ENCODE measurements at regions not wholly inside any gene's neighbourhood (a gene's known extent, or its start where the extent isn't known, plus 50 kb on each side); places are given as distances from the start of the nearest gene placed in this dataset.

- Histone ChIP-seq H3K27me3 (replicated peaks) (peaks cover 96% of the 10 kb centered on the region), H3K4me1 (replicated peaks) (no peaks in the 10 kb centered on the region), H3K36me3 (no peaks in the 10 kb centered on the region; the same call in 1 of the 2 replicates), H3K27ac (no peak overlapping the region), H3K4me3 (no peak overlapping the region), H3K9me3 (replicated peaks) (no peaks in the 10 kb centered on the region; the same call in 1 of the 2 replicates)
- no peak for DNase-seq (ENCODE audit: low read depth in 1 of 2, low spot score in 2 of 2)
Measured at GRCh38 chr17:79522414-79522813, 88.4 kb downstream of the RBFOX3 start.

- H3K4me1 ChIP-seq (replicated peaks), result no peaks in the 10 kb centered on the region
- no peak overlapping the region for H3K4me3 ChIP-seq
- peaks cover 97% of the 10 kb centered on the region for H3K27me3 ChIP-seq (replicated peaks)
- H3K27ac ChIP-seq, result no peak overlapping the region
- DNase-seq (ENCODE audit: low read depth in 1 of 2, low spot score in 2 of 2), result no peak
- H3K36me3 ChIP-seq, result no peaks in the 10 kb centered on the region; the same call in 1 of the 2 replicates
- no peaks in the 10 kb centered on the region; the same call in 1 of the 2 replicates for H3K9me3 ChIP-seq (replicated peaks)
Measured at GRCh38 chr17:79521225-79521624, 89.6 kb downstream of the RBFOX3 start.

- H3K9me3 ChIP-seq (replicated peaks), result no peaks in the 10 kb centered on the region; the same call in 1 of the 2 replicates
- H3K27me3 ChIP-seq (replicated peaks), result peaks cover 95% of the 10 kb centered on the region
- no peak for DNase-seq (ENCODE audit: low read depth in 1 of 2, low spot score in 2 of 2)
- no peaks in the 10 kb centered on the region; the same call in 1 of the 2 replicates for H3K36me3 ChIP-seq
- no peak overlapping the region for H3K4me3 ChIP-seq
- no peaks in the 10 kb centered on the region for H3K4me1 ChIP-seq (replicated peaks)
- no peak overlapping the region for H3K27ac ChIP-seq
Measured at GRCh38 chr17:79520167-79521165, 90.4 kb downstream of the RBFOX3 start.

- H3K27me3 ChIP-seq (replicated peaks), result peaks cover 92% of the 10 kb centered on the region
- no peak overlapping the region for H3K27ac ChIP-seq
- no peaks in the 10 kb centered on the region; the same call in none of the 2 replicates for H3K9me3 ChIP-seq (replicated peaks)
- H3K36me3 ChIP-seq, result no peaks in the 10 kb centered on the region; the same call in 1 of the 2 replicates
- DNase-seq (ENCODE audit: low read depth in 1 of 2, low spot score in 2 of 2), result no peak
- no peak overlapping the region for H3K4me3 ChIP-seq
- no peaks in the 10 kb centered on the region for H3K4me1 ChIP-seq (replicated peaks)
Measured at GRCh38 chr17:79519601-79520000, 91.2 kb downstream of the RBFOX3 start.

- H3K27me3 ChIP-seq (replicated peaks), result peaks cover 89% of the 10 kb centered on the region
- no peaks in the 10 kb centered on the region for H3K4me1 ChIP-seq (replicated peaks)
- H3K9me3 ChIP-seq (replicated peaks), result peaks cover 2% of the 10 kb centered on the region
- no peak overlapping the region for H3K4me3 ChIP-seq
- H3K36me3 ChIP-seq, result no peaks in the 10 kb centered on the region; the same call in 1 of the 2 replicates
- no peak for DNase-seq (ENCODE audit: low read depth in 1 of 2, low spot score in 2 of 2)
- H3K27ac ChIP-seq, result no peak overlapping the region
Measured at GRCh38 chr17:79518585-79519523, 92.0 kb downstream of the RBFOX3 start.

GRCh38 chr17:79517827-79518584 lies 92.8 kb downstream of the RBFOX3 start:
- Histone ChIP-seq H3K36me3 (no peaks in the 10 kb centered on the region; the same call in 1 of the 2 replicates), H3K4me1 (replicated peaks) (no peaks in the 10 kb centered on the region), H3K27ac (no peak overlapping the region)

GRCh38 chr17:79515646-79516571 lies 94.9 kb downstream of the RBFOX3 start:
- Histone ChIP-seq H3K27ac (no peak overlapping the region), H3K4me1 (replicated peaks) (no peaks in the 10 kb centered on the region), H3K9me3 (replicated peaks) (peaks cover 10% of the 10 kb centered on the region), H3K4me3 (no peak overlapping the region), H3K27me3 (replicated peaks) (peaks cover 62% of the 10 kb centered on the region), H3K36me3 (no peaks in the 10 kb centered on the region; the same call in 1 of the 2 replicates)
- DNase-seq (ENCODE audit: low read depth in 1 of 2, low spot score in 2 of 2), result no peak

More at GRCh38 chr17:79517827-79518584, 92.8 kb downstream of the RBFOX3 start:
- no peak for DNase-seq (ENCODE audit: low read depth in 1 of 2, low spot score in 2 of 2)
- peaks cover 80% of the 10 kb centered on the region for H3K27me3 ChIP-seq (replicated peaks)
- H3K4me3 ChIP-seq, result no peak overlapping the region
- peaks cover 10% of the 10 kb centered on the region for H3K9me3 ChIP-seq (replicated peaks)

GRCh38 chr17:79515110-79515509 lies 95.7 kb downstream of the RBFOX3 start:
- Histone ChIP-seq H3K27me3 (replicated peaks) (peaks cover 54% of the 10 kb centered on the region), H3K27ac (no peak overlapping the region), H3K4me3 (no peak overlapping the region), H3K36me3 (no peaks in the 10 kb centered on the region; the same call in 1 of the 2 replicates), H3K9me3 (replicated peaks) (peaks cover 10% of the 10 kb centered on the region), H3K4me1 (replicated peaks) (no peaks in the 10 kb centered on the region)
- DNase-seq (ENCODE audit: low read depth in 1 of 2, low spot score in 2 of 2), result no peak

GRCh38 chr17:79513820-79514535 lies 96.9 kb downstream of the RBFOX3 start:
- no peak for DNase-seq (ENCODE audit: low read depth in 1 of 2, low spot score in 2 of 2)
- Histone ChIP-seq H3K27ac (no peak overlapping the region), H3K27me3 (replicated peaks) (peaks cover 47% of the 10 kb centered on the region), H3K4me1 (replicated peaks) (no peaks in the 10 kb centered on the region), H3K9me3 (replicated peaks) (peaks cover 10% of the 10 kb centered on the region), H3K4me3 (no peak overlapping the region), H3K36me3 (no peaks in the 10 kb centered on the region)

- H3K9me3 ChIP-seq (replicated peaks), result peaks cover 10% of the 10 kb centered on the region
- H3K4me1 ChIP-seq (replicated peaks), result no peaks in the 10 kb centered on the region
- no peak overlapping the region for H3K4me3 ChIP-seq
- H3K27me3 ChIP-seq (replicated peaks), result peaks cover 47% of the 10 kb centered on the region
- H3K27ac ChIP-seq, result no peak overlapping the region
- no peak for DNase-seq (ENCODE audit: low read depth in 1 of 2, low spot score in 2 of 2)
- no peaks in the 10 kb centered on the region for H3K36me3 ChIP-seq
Measured at GRCh38 chr17:79513206-79513605, 97.6 kb downstream of the RBFOX3 start.

- DNase-seq (ENCODE audit: low read depth in 1 of 2, low spot score in 2 of 2), result no peak
Measured at GRCh38 chr17:79511471-79511870, 99.4 kb downstream of the RBFOX3 start.

GRCh38 chr17:79510071-79510470 lies 100.8 kb downstream of the RBFOX3 start:
- peaks cover 48% of the 10 kb centered on the region for H3K27me3 ChIP-seq (replicated peaks)
- peaks cover 10% of the 10 kb centered on the region for H3K9me3 ChIP-seq (replicated peaks)
- H3K4me3 ChIP-seq, result no peak overlapping the region
- H3K36me3 ChIP-seq, result no peaks in the 10 kb centered on the region
- H3K27ac ChIP-seq, result no peak overlapping the region
- no peaks in the 10 kb centered on the region for H3K4me1 ChIP-seq (replicated peaks)
- no peak for DNase-seq (ENCODE audit: low read depth in 1 of 2, low spot score in 2 of 2)

More at GRCh38 chr17:79511471-79511870, 99.4 kb downstream of the RBFOX3 start:
- peaks cover 47% of the 10 kb centered on the region for H3K27me3 ChIP-seq (replicated peaks)
- no peaks in the 10 kb centered on the region for H3K36me3 ChIP-seq
- peaks cover 10% of the 10 kb centered on the region for H3K9me3 ChIP-seq (replicated peaks)
- H3K4me1 ChIP-seq (replicated peaks), result no peaks in the 10 kb centered on the region
- no peak overlapping the region for H3K27ac ChIP-seq
- no peak overlapping the region for H3K4me3 ChIP-seq

Data from SJSA1 (cell line).